HG03460 (cell line): ENCODE measurements at regions not wholly inside any gene's neighbourhood (a gene's known extent, or its start where the extent isn't known, plus 50 kb on each side); places are given as distances from the start of the nearest gene placed in this dataset.

ENCODE experiments used
- ATAC-seq: cut with Tn5 transposase; IDR thresholded peaks from one replicate; pipeline ENCODE4 v1.9.1; 2021; ENCODE audit not compliant: unreplicated experiment

DNA sequence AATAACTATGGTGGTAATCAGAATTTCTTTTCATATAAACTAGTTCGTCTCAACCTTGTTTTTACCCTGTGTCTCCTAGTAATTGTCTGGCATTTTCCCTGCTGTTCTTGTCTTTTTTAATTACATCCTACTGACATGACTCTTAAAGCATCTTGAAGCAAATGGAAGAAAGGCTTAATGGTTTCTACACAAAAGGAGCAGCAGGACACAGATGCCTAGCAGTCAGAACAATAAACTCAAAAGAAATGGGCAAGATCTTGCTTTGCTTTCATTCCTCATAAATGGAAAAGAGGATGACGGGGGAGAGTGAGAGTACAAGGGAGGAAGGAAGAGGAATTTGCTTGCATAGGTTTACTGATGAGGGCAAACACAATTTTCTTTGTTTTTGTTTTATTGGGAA, 293.2 kb upstream of the EMCN start:
- no peak for ATAC-seq

DNA sequence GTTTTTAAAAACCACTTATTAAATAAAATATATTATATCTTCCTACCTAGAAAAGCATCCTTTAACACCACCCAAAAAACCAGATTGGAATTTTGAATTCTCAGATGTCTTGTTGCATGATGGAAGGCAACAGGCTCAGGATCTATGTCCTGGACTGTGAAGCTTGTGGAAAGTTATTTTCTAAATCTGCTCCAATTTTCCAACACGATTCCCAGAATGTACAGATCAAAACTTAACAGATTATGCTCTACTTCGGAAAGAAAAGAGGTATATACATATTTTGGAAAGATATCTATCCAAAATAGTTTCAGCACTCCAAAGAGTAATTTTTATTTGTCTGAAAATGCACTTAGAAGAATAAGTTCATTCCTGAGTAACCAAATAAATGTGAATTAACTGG, 291.7 kb upstream of the EMCN start:
- no peak for ATAC-seq

DNA sequence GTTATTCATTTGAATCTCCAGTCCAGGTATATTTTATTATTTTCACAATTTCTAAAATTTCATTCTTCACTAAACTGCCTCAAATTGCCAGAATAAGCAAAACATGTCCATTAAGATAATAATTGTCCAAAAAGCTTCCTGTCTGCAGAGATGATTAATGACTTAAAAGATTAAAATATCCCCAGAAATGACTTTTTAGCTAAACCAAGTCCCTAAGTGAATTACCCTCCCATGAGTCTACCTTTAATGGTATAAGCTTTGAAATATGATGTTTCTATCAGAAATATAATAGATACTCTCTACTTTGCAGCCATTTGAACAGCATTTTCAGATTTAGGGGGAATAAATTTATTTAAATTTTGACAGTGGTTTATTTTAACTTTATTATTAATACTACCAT, 289.2 kb upstream of the EMCN start:
- ATAC-seq, result no peak

DNA sequence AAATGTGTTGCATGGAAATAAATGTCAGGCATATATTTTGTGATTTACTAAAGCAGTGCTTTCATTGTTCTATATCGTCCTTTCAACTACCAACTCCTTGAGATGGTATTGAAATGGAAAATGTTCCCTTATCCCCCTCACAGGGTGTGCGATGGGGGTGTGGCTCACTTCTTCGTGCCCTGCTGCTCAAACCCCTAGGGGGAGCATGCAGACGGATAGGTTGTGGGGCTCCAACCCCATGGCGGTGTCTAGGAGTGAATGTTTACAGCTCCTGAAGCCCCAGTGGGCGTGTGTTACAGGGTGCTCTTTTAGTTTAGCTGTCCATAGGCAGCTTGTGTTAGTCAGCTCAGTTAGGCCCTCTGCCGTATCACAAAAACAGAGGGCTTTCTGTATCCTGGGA, 287.7 kb upstream of the EMCN start:
- no peak for ATAC-seq

DNA sequence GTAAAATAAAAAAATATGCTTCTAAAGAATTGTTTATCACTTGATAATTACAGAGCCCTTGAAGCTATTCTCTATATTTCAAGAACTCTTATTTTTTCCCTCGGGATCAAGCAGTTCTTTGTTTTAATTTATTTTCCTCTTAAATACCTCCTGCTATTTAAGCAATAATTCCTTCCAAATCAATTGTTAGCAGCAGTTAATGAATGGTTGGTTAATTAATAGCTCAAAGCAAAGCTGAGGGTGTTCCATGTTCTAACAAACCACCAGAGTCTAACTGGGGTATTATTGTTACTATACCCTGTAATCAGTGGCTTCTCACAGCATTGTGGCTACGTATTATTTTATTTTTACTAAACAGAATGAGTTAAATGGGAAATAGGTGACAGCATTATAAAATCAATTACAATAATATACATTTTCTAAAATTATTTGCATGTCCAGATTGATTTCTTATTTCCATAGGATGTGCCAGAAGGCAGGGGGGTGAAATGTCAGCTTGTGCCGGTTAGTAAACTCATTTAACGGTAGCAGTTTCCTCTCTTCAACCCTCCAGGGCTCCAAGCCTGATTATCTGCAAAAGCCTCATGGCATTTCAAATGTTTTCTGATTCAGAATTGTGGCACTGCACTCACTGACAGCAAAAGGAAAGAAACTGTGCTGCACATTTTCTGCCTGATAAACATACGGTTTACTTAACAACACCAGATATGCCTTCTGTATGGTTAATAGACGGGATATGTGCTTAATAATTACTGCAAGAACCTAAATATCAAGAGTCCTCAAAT, 286.9 kb upstream of the EMCN start:
- no peak for ATAC-seq

DNA sequence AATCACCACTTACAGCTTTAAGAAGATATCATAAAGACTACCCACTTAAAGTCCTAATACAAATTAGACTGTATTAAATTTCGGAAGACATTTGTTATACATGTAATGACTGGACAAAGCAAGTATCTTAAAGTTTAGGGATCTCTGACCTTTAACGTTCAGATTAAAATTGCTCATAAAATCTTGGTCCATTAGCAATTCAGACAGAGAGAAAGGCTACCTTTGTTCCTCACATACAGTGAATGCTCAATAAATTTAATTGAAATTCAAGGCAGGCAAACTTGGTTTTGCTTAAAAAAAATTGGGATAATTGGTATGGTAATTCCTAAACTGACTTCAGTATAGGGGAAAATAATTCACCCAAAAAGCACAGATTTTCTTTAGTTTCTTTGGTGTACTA, 285.9 kb upstream of the EMCN start:
- ATAC-seq, result no peak

DNA sequence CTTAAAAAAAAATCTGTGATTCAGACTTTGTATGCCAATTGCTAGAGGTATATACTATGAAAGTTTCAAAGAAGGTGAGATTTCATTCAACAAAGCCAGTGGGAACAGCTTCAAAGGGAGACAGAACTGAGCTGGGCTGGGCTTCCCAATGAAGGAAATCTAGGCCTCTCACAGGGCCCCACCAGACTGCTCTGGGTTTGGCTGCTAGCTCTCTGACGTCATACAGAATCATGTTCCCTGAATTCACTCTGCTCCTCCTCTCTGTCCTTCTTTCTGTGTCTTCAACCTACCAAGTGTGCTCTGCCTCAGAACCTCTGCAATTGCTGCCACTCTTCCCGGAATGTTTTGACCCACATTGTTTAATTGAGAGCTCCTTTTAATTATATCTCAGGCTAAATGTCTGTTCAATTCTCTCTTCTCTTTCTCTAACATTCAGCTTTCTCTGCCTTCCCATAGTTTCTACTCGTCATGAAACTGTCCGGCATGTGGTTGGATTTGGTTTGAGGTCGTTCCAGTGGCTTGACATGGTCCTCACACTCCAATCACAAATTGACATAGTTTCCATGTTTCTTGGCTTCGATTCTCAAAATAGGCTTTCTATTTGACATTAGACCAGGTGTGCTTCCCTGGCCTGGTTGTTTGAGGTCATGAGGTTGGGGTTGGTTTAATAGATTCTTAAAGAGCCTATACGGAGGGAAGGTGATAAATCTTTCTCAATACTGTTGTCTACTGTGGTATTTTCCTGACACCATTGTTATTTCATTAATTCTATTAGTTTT, 282.1 kb upstream of the EMCN start:
- ATAC-seq, result no peak

DNA sequence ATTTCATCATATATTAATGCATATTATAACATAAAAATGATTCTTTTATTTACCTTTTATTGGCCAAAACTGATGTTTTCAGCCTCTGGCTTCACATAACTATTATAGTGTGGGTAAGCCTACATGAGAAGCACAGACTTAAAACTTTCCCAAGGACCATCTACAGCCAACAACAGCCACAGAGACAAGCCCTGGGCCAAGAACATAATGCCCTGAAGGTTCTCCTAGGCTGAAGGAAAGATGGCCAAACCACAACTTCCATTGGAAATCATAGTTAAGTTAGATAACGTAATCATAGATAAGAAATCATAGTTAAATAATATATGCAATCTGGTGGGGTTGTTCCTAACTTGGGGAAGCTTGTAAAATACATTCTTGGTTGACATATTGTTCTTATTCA, 280.0 kb upstream of the EMCN start:
- no peak for ATAC-seq

DNA sequence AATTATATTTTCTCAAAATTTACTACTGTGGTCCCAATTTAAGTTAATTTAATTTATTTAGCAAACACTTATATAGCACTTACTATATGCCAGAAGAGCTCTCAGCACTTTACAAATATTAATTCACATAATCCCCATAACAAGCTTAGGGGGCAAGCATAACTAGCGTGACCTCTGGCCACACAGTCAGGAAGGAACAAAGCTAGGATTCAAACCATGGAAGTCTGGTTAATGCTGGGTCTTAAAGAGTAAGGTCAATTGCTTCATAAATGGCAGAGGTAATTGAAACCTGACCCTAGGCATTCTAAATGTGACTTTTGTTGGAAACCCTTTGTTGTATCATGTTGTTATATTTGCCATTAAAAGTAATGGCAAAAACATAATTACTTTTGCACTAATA, 279.5 kb upstream of the EMCN start:
- ATAC-seq, result no peak

DNA sequence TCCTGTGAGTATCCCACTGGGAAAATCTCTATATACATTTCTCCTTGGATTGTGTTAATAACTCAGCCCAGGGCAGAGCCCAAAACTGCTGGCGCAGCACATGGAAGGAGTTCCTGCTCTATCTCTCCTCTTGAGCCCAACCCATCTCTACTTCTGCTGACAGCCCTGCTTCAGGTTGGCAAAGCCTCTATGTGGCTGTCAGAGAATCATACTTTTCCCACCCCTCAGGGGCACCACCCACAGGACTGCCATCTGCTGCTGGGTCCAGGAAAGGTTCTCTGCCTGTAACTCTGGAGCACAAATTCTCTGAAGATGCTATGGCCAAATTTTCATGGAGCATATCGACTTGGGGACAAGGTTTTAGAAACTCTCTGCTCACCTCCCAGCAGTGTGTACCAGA, 278.5 kb upstream of the EMCN start:
- no peak for ATAC-seq

DNA sequence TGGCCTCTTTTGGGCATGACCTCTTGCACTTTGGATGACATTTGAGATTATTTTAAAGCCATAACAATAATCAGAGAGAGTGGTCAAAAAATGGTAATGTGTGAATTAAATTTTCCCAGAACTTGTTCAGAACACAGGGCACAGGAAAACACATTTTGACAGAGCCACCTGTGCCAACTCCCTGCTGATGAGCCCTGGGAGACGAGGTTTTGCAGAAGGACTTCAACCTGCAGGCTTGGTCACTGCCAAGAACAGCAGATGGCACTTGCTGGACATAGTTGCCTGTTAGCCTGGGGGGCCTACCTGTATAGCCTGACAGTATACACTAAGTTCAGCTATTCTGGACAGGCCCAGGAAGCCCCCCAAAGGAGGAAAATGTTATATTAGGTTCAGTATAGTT, 277.8 kb upstream of the EMCN start:
- ATAC-seq, result no peak

DNA sequence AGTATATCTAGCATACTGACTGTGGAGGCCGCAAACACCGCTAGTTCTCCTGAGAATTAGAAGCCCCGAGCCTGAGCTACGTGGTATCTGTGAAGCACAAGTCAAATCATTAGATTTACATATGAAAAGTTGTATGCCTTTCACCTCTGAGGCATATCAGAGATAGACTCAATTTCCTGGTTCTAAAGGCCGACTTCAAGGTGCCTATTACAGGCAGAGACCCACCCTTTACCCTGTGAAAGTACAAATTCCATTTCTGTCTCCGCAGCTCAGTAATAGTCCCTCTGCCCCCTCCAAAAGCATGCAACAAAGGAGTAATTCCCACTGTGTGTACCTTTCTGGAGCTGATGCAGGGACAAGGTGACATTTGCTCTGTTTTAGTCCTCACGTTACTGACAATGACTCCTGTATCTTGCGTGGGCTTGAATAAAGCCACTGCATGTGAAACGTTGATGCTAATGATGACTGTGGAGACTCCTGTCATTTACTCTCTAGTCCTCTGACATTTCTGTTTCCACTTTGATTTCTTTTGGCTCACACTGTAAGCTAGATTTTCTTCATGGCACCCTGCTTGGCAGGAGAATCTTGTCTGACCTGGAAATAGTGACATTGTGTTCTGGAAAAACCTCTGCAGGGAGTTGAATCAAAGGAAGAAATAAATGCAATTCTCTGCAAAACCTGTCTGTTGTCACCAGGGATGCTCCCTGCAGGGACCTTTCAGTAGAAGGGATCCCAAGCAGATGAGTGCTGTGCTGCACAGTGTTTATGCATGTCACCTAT, 273.2 kb upstream of the EMCN start:
- no peak for ATAC-seq

DNA sequence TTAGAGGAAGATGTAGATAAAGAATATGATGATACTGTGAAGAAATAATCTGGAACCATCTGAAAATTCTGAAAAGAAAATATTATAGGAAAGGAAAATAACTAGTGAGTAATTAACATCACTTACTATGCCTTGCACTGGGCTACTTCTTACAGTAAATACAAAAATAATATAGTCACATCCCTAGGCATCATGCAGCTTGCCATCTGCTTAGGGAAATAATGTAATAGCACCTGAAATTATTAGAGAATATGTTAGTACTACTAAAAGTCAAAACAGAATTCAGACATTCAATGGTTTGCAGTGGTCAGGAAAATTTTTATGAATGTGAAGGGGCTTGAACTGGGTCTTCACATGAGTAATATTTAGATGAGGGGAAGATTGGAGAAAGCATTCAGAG, 272.2 kb upstream of the EMCN start:
- ATAC-seq, result no peak

DNA sequence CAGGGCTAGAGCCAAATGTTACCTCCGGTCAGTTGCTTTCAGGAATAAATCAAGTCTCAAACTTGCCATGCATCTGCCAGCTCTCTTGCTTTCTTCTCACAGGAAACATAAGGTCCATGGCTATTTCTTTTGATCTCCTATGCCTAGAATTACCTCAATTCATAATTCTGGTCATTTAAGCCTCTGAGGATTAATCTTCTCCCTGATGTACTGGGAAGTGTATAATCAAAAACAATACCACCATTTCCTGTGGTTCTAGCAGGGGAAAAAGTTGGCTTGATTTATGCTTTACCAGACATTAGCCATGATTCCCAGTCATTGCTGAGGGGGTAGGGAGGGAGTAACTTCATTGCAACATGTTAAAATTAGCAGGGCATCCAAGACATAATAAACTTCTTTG, 268.7 kb upstream of the EMCN start:
- no peak for ATAC-seq

DNA sequence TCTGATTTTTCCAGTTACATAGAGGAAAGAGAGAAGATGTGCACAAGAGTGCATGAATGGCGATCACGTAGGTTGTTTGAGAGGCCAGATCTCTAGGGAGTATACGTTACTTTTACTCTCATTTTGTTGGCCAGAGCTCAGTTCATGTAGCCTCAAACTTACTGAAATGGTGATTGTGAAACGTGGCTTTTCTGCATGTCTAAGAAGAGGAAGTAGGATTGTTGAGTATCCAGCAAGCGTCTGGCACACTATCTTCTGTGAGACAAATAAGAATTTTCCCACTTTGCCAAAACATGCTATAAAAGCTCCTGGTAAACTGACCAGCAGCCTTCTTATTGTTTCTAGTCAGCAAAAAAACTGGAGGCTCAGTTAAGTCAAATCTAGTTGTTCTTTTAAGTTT, 264.5 kb upstream of the EMCN start:
- no peak for ATAC-seq

DNA sequence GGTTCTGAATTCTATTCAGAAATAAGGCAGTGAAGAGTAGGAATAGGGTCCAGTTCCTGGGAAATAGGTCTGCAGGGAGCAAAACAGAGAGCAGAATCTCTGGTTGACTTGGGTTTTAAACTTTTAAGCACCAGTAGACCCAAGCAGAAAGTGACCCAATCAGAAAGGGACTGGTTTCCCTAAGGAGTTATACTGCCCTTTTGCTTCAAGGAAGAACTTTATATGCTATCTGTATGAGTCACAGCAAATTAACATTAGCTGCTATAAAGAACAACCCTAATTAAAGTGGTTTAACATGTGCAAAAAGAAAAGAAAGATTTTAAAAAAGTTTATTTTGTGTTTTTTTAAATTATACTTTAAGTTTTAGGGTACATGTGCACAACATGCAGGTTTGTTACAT, 263.6 kb upstream of the EMCN start:
- no peak for ATAC-seq

DNA sequence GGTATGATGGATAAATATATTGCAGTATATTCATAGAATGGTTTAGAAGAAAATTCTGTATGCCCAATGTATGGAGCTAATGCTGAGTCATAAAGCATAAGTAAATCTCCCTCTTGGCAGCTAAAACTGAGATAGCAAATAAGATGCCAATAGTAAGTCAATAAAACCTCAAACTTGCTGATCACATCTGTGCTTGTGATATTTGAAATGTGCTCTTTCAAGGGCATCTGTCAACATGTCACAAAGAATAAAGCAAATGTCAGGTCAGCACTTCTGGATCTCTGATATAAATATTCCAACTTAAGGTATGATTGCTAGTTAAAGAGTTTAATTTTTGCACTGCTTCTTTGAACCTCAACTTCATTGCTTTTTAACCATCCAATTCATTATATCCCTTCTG, 262.3 kb upstream of the EMCN start:
- ATAC-seq, result no peak

DNA sequence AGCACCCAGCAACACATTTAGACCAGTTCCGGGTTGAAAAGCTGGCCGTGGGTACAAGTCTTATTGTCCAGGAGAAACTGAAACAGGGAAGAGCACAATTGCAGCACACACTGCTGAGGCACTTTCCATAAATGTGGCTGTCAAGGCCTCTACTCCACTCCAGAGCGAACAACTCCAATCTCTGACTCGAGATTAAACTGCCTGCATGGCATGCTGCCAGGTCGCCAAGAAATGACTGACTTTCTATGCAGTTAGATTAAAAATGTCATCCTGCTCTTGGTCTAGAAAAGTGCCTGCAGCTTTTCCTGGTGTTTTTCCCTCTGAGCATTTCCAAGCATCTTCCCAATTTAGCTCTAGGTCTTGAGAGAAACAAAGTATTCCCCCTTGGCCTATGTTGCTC, 260.6 kb upstream of the EMCN start:
- ATAC-seq, result no peak

DNA sequence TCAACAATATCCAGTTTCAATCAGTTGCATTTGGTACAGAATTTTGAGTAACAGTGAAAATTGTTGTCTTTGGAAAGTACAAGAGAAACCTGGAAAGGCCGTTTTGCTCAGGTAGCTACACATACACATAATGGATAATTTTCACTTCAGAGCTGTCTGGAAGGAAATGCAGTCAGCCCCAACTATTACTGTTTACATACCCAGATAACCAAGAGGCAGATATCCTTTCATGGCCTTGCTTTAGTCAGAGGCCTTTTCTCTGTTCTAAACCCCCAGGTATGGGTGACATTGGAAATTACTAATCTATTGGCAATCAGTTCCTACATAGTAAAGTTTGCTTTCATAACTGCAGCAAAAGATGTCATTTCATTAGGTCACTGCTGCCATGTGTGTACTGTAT, 244.9 kb upstream of the EMCN start:
- ATAC-seq, result no peak

DNA sequence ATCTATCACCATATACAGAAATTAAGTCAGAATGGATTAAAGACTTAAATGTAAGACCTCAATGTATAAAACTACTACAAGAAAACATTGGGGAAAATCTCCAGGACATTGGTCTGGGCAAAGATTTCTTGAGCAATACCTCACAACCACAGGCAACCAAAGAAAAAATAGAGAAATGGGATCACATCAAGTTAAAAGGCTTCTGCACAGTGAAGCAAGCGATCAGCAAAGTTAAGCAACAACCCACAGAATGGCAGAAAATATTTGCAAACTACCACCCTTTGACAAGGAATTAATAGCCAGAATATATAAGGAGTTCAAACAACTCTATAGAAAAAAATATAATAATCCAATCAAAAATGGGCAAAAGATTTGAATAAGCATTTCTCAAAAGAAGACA, 236.9 kb upstream of the EMCN start:
- no peak for ATAC-seq

DNA sequence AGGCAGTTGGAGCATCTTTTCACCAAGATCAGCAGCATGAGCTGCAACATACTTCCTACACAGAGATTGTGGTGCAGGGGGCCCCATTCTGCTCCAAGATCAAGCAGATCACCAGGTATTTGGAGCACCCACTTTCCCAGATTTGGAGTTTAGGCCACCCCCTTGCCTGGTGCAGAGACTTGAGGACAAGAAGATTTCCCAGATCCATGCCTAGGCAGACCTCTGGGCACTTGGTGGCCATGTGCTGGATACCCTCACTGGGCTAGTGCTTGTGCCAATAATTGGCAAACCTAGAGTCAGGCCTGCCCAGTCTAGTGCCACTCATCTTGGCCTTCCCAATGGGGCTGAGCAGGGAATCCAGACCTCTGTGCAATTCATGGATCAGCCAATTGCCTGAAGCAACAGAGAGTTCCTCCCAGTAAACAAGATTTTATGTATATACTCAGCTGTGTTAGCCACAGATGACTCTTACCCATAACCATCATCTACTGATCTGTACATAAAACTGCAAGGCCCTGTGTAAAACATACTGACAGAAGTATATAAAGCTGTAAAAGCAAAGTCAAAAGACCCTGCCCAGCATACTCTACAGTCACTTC, 228.4 kb upstream of the EMCN start:
- no peak for ATAC-seq

DNA sequence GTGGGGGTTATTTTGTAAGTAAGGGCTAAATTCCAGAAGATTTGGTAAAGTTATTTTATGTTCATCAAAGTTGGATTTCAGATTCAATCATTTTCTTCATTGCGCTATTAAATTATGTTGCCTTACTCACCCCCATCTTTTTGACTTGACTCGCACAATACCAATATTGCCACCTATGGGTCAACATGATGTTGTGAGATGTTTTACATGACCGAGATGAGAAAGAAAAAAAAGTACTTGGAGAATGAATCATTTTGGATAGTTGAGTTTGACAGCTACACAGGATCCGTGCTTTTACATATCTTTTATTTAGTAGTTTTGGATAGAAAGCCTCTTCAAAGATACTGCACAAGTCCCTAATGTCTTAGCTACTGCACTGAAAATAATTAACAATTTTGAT, 224.2 kb upstream of the EMCN start:
- ATAC-seq, result no peak
